GM12878 (cell line): ENCODE measurements at regions not wholly inside any gene's neighbourhood (a gene's known extent, or its start where the extent isn't known, plus 50 kb on each side); places are given as distances from the start of the nearest gene placed in this dataset.

ENCODE experiments used
- ATAC-seq: fragments of 200-7000 bp; cut with Tn5 transposase; 3 replicates; pipeline ENCODE4 v1.9.1; 2020; ENCODE audit warnings: mild to moderate bottlenecking, moderate library complexity
- BruUV-seq: library from RNA; stranded (reverse); fragments of 400-500 nt; replicated peaks from 2 replicates; lab custom pipeline; 2021; lab: Mats Ljungman, UMichigan
- CTCF ChIA-PET: fragments of 300-600 bp; sonication (Branson Sonifier 250); formaldehyde crosslinking; extraction: SDS; loops from one replicate; lab custom pipeline; 2021; ENCODE audit warnings: inconsistent platforms; lab: Yijun Ruan, JAX
- POLR2A ChIA-PET: fragments of 350-600 bp; formaldehyde crosslinking; extraction: SDS; loops from one replicate; lab custom pipeline; 2021; ENCODE audit warnings: inconsistent platforms; lab: Charles Lee
- RAD21 ChIA-PET: fragments of 300-600 bp; sonication (Branson Sonifier 250); formaldehyde crosslinking; loops from one replicate; lab custom pipeline; 2023; ENCODE audit warnings: antibody characterized with exemption; ENCODE audit not compliant: unreplicated experiment; lab: Charles Lee
- SMC1A ChIA-PET: fragments of 300-600 bp; sonication (Branson Sonifier 250); formaldehyde crosslinking; loops from one replicate; lab custom pipeline; 2023; ENCODE audit not compliant: unreplicated experiment, uncharacterized antibody; lab: Charles Lee
- DNase-seq: peaks from one replicate; pipeline ENCODE4 v3.0.0-alpha.2; 2011; ENCODE audit warnings: low read depth, low spot score
- FAIRE-seq: peaks from 3 replicates; lab custom pipeline; 2011; peaks lifted over from hg19 to GRCh38; lab: Jason Lieb, UNC
- H2AFZ ChIP-seq: 2 replicates; pipeline ENCODE4 v1.6.0; 2011; ENCODE audit warnings: low read depth, low read length, control low read depth; ENCODE audit not compliant: control insufficient read depth
- H3K27ac ChIP-seq: 2 replicates; pipeline ENCODE4 v1.5.1; 2011; ENCODE audit warnings: control low read depth; ENCODE audit not compliant: control insufficient read depth, insufficient read depth
- H3K27me3 ChIP-seq, 2 experiments: replicated peaks in 1 of 2; 2 replicates each; pipeline versions ENCODE4 v1.6.0 to v1.6.1; 2011; ENCODE audit warnings: low read length in 1 of 2; ENCODE audit not compliant: control insufficient read depth in 2 of 2, insufficient read depth in 2 of 2
- H3K36me3 ChIP-seq, 2 experiments: 2 replicates each; pipeline ENCODE4 v1.5.1; 2011; ENCODE audit warnings: low read length in 1 of 2; ENCODE audit not compliant: control insufficient read depth in 2 of 2, insufficient read depth in 2 of 2
- H3K4me1 ChIP-seq: 2 replicates; pipeline ENCODE4 v1.6.1; 2011; ENCODE audit warnings: mild to moderate bottlenecking, low read length, moderate library complexity, mixed read lengths; ENCODE audit not compliant: control insufficient read depth, insufficient read depth
- H3K4me2 ChIP-seq: 2 replicates; pipeline ENCODE4 v1.6.0; 2011; ENCODE audit warnings: control low read depth; ENCODE audit not compliant: control insufficient read depth, insufficient read depth
- H3K4me3 ChIP-seq: fragments of 200-600 bp; sonication (generic); 2 replicates; pipeline ENCODE4 v1.5.1; 2016
- H3K79me2 ChIP-seq: 2 replicates; pipeline ENCODE4 v1.6.0; 2011; ENCODE audit warnings: low read length; ENCODE audit not compliant: control insufficient read depth, insufficient read depth
- H3K9ac ChIP-seq: 2 replicates; pipeline ENCODE4 v1.8.0; 2011; ENCODE audit warnings: low read length, control low read depth, mixed read lengths; ENCODE audit not compliant: control insufficient read depth, insufficient read depth
- H3K9me3 ChIP-seq: replicated peaks from 3 replicates; pipeline ENCODE4 v1.5.1; 2011; ENCODE audit warnings: mild to moderate bottlenecking, low read length; ENCODE audit not compliant: control insufficient read depth, insufficient read depth
- H4K20me1 ChIP-seq: 2 replicates; pipeline ENCODE4 v1.6.0; 2011; ENCODE audit not compliant: control insufficient read depth, insufficient read depth
- BCLAF1 ChIP-seq: fragments of 450-650 bp; IDR thresholded peaks from 2 replicates; pipeline ENCODE4 v1.6.1; 2017; ENCODE audit warnings: antibody characterized with exemption, mild to moderate bottlenecking, moderate library complexity
- BHLHE40 ChIP-seq, 2 experiments: fragments of 450-650 bp in 1 of 2; IDR thresholded peaks; 2 replicates each; pipeline ENCODE4 v1.6.1; 2011 to 2017; ENCODE audit warnings: low read depth in 2 of 2, borderline replicate concordance in 1 of 2, improper control_type of control experiment in 1 of 2, low read length in 1 of 2, mild to moderate bottlenecking in 1 of 2
- JUNB ChIP-seq: IDR thresholded peaks from 2 replicates; pipeline ENCODE4 v1.6.1; 2016; ENCODE audit warnings: antibody characterized with exemption, mild to moderate bottlenecking
- JUND ChIP-seq: IDR thresholded peaks from 2 replicates; pipeline ENCODE4 v1.6.1; 2012; ENCODE audit warnings: low read depth, mild to moderate bottlenecking, low read length, improper control_type of control experiment, moderate library complexity
- NKRF ChIP-seq: fragments of 450-650 bp; conservative IDR thresholded peaks from 2 replicates; pipeline ENCODE4 v1.6.1; 2017; ENCODE audit warnings: mild to moderate bottlenecking, moderate library complexity
- RUNX3 ChIP-seq: IDR thresholded peaks from 2 replicates; pipeline ENCODE4 v1.6.1; 2012; ENCODE audit warnings: low read length, inconsistent platforms
- ZBTB33 ChIP-seq: fragments of 450-650 bp; IDR thresholded peaks from 2 replicates; pipeline ENCODE4 v1.6.1; 2017; ENCODE audit warnings: mild to moderate bottlenecking
- WGBS: methylation state at CpG from one replicate; pipeline ENCODE4 v1.1.6; 2016; ENCODE audit warnings: low lambda C conversion rate; ENCODE audit not compliant: insufficient replicate concordance, insufficient coverage; ENCODE audit errors: missing lambda C conversion rate; 5-methylcytosine and 5-hydroxymethylcytosine counted together
- in situ Hi-C: fragments of 300-500 bp; cut with MboI; formaldehyde crosslinking; loops from 9 replicates; pipeline ENCODE4 v1.14.3; 2018; ENCODE audit warnings: mixed read lengths
- intact Hi-C: fragments of 100-400 bp; cut with micrococcal nuclease; formaldehyde crosslinking; loops from one replicate; pipeline ENCODE4 v1.14.2; 2022; ENCODE audit not compliant: unreplicated experiment

GRCh38 chr6:155517294-155517693 is 61.7 kb upstream of the NOX3 start:
- in situ Hi-C loops: no loop called here
- H3K27me3 ChIP-seq: no peaks in the 10 kb centered on the region
- WGBS: 84% methylated on average over 8 of the region's 8 CpGs
- SMC1A ChIA-PET: no interaction called here
- no peak overlapping the region for H2AFZ ChIP-seq
- DNase-seq (no peak), ATAC-seq (no peak), FAIRE-seq (no peak)
- H3K4me3 ChIP-seq: no peak overlapping the region
- H3K27ac ChIP-seq: no peak overlapping the region
- no peaks in the 10 kb centered on the region; the same call in 1 of the 3 replicates for H3K9me3 ChIP-seq
- no peak overlapping the region for H3K4me2 ChIP-seq
- RAD21 ChIA-PET: no interaction called here
- POLR2A ChIA-PET: no interaction called here
- no peaks in the 10 kb centered on the region for H3K79me2 ChIP-seq
- intact Hi-C loops: no loop called here
- no peaks in the 10 kb centered on the region for H3K36me3 ChIP-seq
- H3K4me1 ChIP-seq: 0 out of 2 replicates have a peak, but pooled peaks cover 4% of the 10 kb centered on the region
- H3K9ac ChIP-seq: no peak overlapping the region
- no peak for TF ChIP-seq JUNB
- TF ChIP-seq BCLAF1: no peak
- no peak for TF ChIP-seq JUND
- no peaks in the 10 kb centered on the region for H4K20me1 ChIP-seq
- no TSS peak for BruUV-seq
- CTCF ChIA-PET: interaction anchor here (0.7 kb wide), 1 partner anchor 189 kb away, joined by 3 read pairs; no protein-coding TSS in a partner anchor

- Histone ChIP-seq H2AFZ (no peak overlapping the region), H3K27ac (no peak overlapping the region), H3K9me3 (no peaks in the 10 kb centered on the region; the same call in 2 of the 3 replicates), H4K20me1 (no peaks in the 10 kb centered on the region), H3K4me1 (no peaks in the 10 kb centered on the region), H3K9ac (no peak overlapping the region), H3K36me3 (no peaks in the 10 kb centered on the region), H3K27me3 (no peaks in the 10 kb centered on the region), H3K4me3 (no peak overlapping the region), H3K79me2 (no peaks in the 10 kb centered on the region), H3K4me2 (no peak overlapping the region)
- FAIRE-seq (peak; percentile 18), ATAC-seq (peak; percentile 90), DNase-seq (no peak)
- WGBS: 0% methylated on average over 1 of the region's 1 CpG
- ChIA-PET RAD21 (interaction anchor here (0.9 to 1.0 kb wide), 2 partner anchors 93 to 182 kb away, joined by 3 to 8 read pairs; no protein-coding TSS in a partner anchor), CTCF (interaction anchor here (1.0 to 1.1 kb wide), 3 partner anchors 10 to 183 kb away, joined by 3 to 4 read pairs (median 3); no protein-coding TSS in a partner anchor), POLR2A (interaction anchor here (1.3 kb wide), 1 partner anchor 11 kb away, joined by 3 read pairs; no protein-coding TSS in a partner anchor), SMC1A (interaction anchor here (0.6 to 2.0 kb wide), 7 partner anchors 11 to 183 kb away, joined by 3 to 5 read pairs (median 4); no protein-coding TSS in a partner anchor)
- intact Hi-C loops (no loop called here), in situ Hi-C loops (no loop called here)
- no TSS peak for BruUV-seq
- TF ChIP-seq BHLHE40 (IDR thresholded peaks at IDR 0.05; ENCODE audit: borderline replicate concordance in 1 of 2, low read depth in 2 of 2, low read length in 1 of 2): no peak
- TF ChIP-seq RUNX3: peak; percentile 31; the same call in 1 of the 2 replicates
- no peak for TF ChIP-seq NKRF
- no peak for TF ChIP-seq ZBTB33
Measured at GRCh38 chr6:155510879-155511278, 55.2 kb upstream of the NOX3 start.
